Heart right ventricle (tissue), 16 donors: ENCODE measurements at regions not wholly inside any gene's neighbourhood (a gene's known extent, or its start where the extent isn't known, plus 50 kb on each side); places are given as distances from the start of the nearest gene placed in this dataset.

ENCODE experiments used
- ATAC-seq, 8 donors: fragments of 200-7000 bp; cut with Tn5 transposase; one replicate each; pipeline ENCODE4 v1.9.1; 2020; ENCODE audit warnings: mild to moderate bottlenecking in 8 of 8, moderate library complexity in 8 of 8, moderate number of reproducible peaks in 1 of 8
- DNase-seq, 2 donors: peaks; one replicate each; pipeline ENCODE4 v3.0.0-alpha.2; 2020
- H3K27ac ChIP-seq, 10 donors: fragments of 200-600 bp; sonication (generic) in 2 of 10; one replicate each; pipeline versions ENCODE4 v1.5.0 to v1.8.0; 2020 to 2022; ENCODE audit warnings: mild to moderate bottlenecking in 3 of 10
- H3K27me3 ChIP-seq, 7 donors: fragments of 200-600 bp; one replicate each; pipeline ENCODE4 v1.8.0; 2021 to 2022; ENCODE audit warnings: mild to moderate bottlenecking in 2 of 7
- H3K36me3 ChIP-seq, 9 donors: fragments of 200-600 bp; sonication (generic) in 1 of 9; one replicate each; pipeline versions ENCODE4 v1.5.0 to v1.8.0; 2020 to 2022; ENCODE audit warnings: mild to moderate bottlenecking in 2 of 9
- H3K4me1 ChIP-seq, 9 donors: fragments of 200-600 bp; sonication (generic) in 1 of 9; one replicate each; pipeline versions ENCODE4 v1.5.0 to v1.8.0; 2020 to 2022; ENCODE audit warnings: mild to moderate bottlenecking in 4 of 9
- H3K4me3 ChIP-seq, 10 donors: fragments of 200-600 bp; sonication (generic) in 2 of 10; one replicate each; pipeline versions ENCODE4 v1.5.0 to v1.8.0; 2020 to 2022; ENCODE audit warnings: mild to moderate bottlenecking in 7 of 10, moderate library complexity in 2 of 10
- H3K9me3 ChIP-seq, 11 donors: fragments of 200-600 bp in 10 of 11; sonication (generic) in 2 of 11; one replicate each; pipeline versions ENCODE4 v1.5.0 to v1.8.0; 2013 to 2022; ENCODE audit warnings: mild to moderate bottlenecking in 2 of 11, control low read depth in 1 of 11, moderate library complexity in 1 of 11
- CTCF ChIP-seq, 9 donors: fragments of 200-600 bp; sonication (generic) in 2 of 9; IDR thresholded peaks; one replicate each; pipeline versions ENCODE4 v1.5.0 to v1.8.0; 2021 to 2022; ENCODE audit warnings: antibody characterized with exemption in 9 of 9, mild to moderate bottlenecking in 5 of 9, moderate library complexity in 1 of 9
- WGBS, 2 donors: extraction: QIAGEN DNeasy Blood & Tissue Kit; methylation state at CpG; one replicate each; pipeline ENCODE4 v1.1.7; 2013; ENCODE audit warnings: inconsistent platforms in 1 of 2; 5-methylcytosine and 5-hydroxymethylcytosine counted together
- intact Hi-C, 10 donors: fragments of 100-400 bp; cut with DNase I; formaldehyde crosslinking; loops; one replicate each; pipeline versions ENCODE4 v1.11.1 to v1.14.2; 2022
- donor health status: Arrhythmogenic right ventricular cardiomyopathy.
- donor health status: ischemic (EF 13 %, LVEDD 7.1; RV severe dilation, severe dysfunction).
- donor health status: healthy with polysubstance abuse.
- donor health status: DM: no; HTN: yes; CAD: no.
- donor health status: DM: no; HTN: no; CAD: no.
- donor health status: ischemic (EF 25% LVEDD 6.9; RV normal size, moderate dysfunction).
- donor health status: ischemic (EF 25% LVEDD 5.7; RV mildly dilated, moderate dysfunction).
- donor health status: healthy.
- donor health status: DM: yes; HTN: yes; CAD: no.
- donor health status: Ischemic cardiomyopathy.
- donor health status: ischemic (EF 35%, LVEDD 5.7; RV mildly dilated, moderate dysfunction).
- donor health status: nonischemic (EF 11% LVEDD 7.7; RV severe dilation, severe dysfunction).
- donor health status: DM: yes; HTN: yes; CAD: no.
- donor health status: PGD.
- donor health status: ischemic (EF 29% LVEDD 5.4; RV normal size, mild dysfunction).
- donor health status: nonischemic (EF 23%, LVEDD 6.1; RV moderate dilation, normal function).

- peak in 7 of 8 donors; percentile 33 to 66 (median 54) for ATAC-seq
- no peak overlapping the region for H3K4me3 ChIP-seq
- intact Hi-C loops = loop anchor here in 1 of 10 donors (10.0 kb wide), 1 partner anchor 272 kb away; no protein-coding TSS in a partner anchor
- H3K4me1 ChIP-seq = peaks cover 0 to 17% (median 0%) of the 10 kb centered on the region in 9 donors
- peak overlapping the region in 2 of 10 donors; percentile 7 to 27 for H3K27ac ChIP-seq
- no peak for DNase-seq
- 54 to 67% methylated on average over 7 of the region's 7 CpGs for WGBS, 2 donors
- H3K36me3 ChIP-seq = no peaks in the 10 kb centered on the region
- no peaks in the 10 kb centered on the region for H3K9me3 ChIP-seq
- no peaks in the 10 kb centered on the region for H3K27me3 ChIP-seq
- TF ChIP-seq CTCF (IDR thresholded peaks at IDR 0.05) = no peak
Observed at GRCh38 chr6:145206247-145206907, 528.9 kb downstream of the EPM2A start.

DNA sequence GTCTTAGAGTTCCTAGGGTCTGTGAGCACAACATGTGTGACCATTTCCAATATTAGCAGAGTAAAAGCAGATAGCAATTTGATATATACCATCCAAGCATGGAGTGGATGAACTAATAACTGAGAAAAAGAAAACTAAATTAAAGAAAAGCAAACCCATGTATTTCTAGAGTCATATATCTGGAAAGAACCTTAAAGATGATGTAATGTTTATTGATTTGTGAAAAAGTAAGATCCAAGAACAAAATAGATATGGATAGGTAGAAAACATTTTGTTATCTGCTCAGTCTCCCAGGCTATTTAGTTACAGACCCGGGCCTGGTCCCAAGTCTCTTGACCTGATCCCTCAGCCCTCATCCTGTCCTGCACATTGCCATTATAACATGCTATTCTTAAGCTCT is 526.8 kb downstream of the EPM2A start:
- no peaks in the 10 kb centered on the region for H3K27me3 ChIP-seq
- ATAC-seq = peak in 1 of 8 donors; percentile 41
- no peak overlapping the region for H3K4me3 ChIP-seq
- no peak for DNase-seq
- H3K4me1 ChIP-seq = peaks cover 0 to 17% (median 0%) of the 10 kb centered on the region in 9 donors
- H3K9me3 ChIP-seq = no peaks in the 10 kb centered on the region
- H3K36me3 ChIP-seq = no peaks in the 10 kb centered on the region
- no peak for TF ChIP-seq CTCF (IDR thresholded peaks at IDR 0.05)
- peak overlapping the region in 1 of 10 donors; percentile 25 for H3K27ac ChIP-seq
- intact Hi-C loops = loop anchor here in 1 of 10 donors (10.0 kb wide), 1 partner anchor 274 kb away; no protein-coding TSS in a partner anchor
- 47 to 54% methylated on average over 1 of the region's 1 CpG for WGBS, 2 donors

- no peak for TF ChIP-seq CTCF (IDR thresholded peaks at IDR 0.05)
- Histone ChIP-seq H3K27me3 (no peaks in the 10 kb centered on the region), H3K36me3 (no peaks in the 10 kb centered on the region), H3K4me3 (no peak overlapping the region), H3K9me3 (no peaks in the 10 kb centered on the region), H3K4me1 (peaks cover 0 to 17% (median 0%) of the 10 kb centered on the region in 9 donors), H3K27ac (peak overlapping the region in 1 of 10 donors; percentile 25)
- DNase-seq (no peak), ATAC-seq (peak in 1 of 8 donors; percentile 37)
- 62% methylated on average over 2 of the region's 2 CpGs for WGBS, 2 donors
- intact Hi-C loops = loop anchor here in 1 of 10 donors (10.0 kb wide), 1 partner anchor 274 kb away; no protein-coding TSS in a partner anchor
Observed at GRCh38 chr6:145209272-145209671, 526.0 kb downstream of the EPM2A start.

- H3K27ac ChIP-seq = no peak overlapping the region
- ATAC-seq (peak in 1 of 8 donors; percentile 44), DNase-seq (no peak)
- intact Hi-C loops = loop anchor here in 9 of 10 donors (5.0 to 10.0 kb wide), 5 partner anchors 188 to 631 kb away; no protein-coding TSS in a partner anchor
- H3K27me3 ChIP-seq = no peaks in the 10 kb centered on the region
- peaks cover 0 to 5% (median 0%) of the 10 kb centered on the region in 9 donors for H3K4me1 ChIP-seq
- no peak overlapping the region for H3K4me3 ChIP-seq
- H3K36me3 ChIP-seq = no peaks in the 10 kb centered on the region
- no peaks in the 10 kb centered on the region for H3K9me3 ChIP-seq
- no peak for TF ChIP-seq CTCF (IDR thresholded peaks at IDR 0.05)
Observed at GRCh38 chr6:145212813-145213212, 522.5 kb downstream of the EPM2A start.
